HG03103 (cell line): ENCODE measurements at regions not wholly inside any gene's neighbourhood (a gene's known extent, or its start where the extent isn't known, plus 50 kb on each side); places are given as distances from the start of the nearest gene placed in this dataset.

ENCODE experiments used
- ATAC-seq: cut with Tn5 transposase; IDR thresholded peaks from one replicate; pipeline ENCODE4 v1.9.1; 2021; ENCODE audit warnings: low read depth; ENCODE audit not compliant: unreplicated experiment

GRCh38 chr3:70849911-70850699 is 537.7 kb upstream of the MDFIC2 start:
- ATAC-seq = no peak

DNA sequence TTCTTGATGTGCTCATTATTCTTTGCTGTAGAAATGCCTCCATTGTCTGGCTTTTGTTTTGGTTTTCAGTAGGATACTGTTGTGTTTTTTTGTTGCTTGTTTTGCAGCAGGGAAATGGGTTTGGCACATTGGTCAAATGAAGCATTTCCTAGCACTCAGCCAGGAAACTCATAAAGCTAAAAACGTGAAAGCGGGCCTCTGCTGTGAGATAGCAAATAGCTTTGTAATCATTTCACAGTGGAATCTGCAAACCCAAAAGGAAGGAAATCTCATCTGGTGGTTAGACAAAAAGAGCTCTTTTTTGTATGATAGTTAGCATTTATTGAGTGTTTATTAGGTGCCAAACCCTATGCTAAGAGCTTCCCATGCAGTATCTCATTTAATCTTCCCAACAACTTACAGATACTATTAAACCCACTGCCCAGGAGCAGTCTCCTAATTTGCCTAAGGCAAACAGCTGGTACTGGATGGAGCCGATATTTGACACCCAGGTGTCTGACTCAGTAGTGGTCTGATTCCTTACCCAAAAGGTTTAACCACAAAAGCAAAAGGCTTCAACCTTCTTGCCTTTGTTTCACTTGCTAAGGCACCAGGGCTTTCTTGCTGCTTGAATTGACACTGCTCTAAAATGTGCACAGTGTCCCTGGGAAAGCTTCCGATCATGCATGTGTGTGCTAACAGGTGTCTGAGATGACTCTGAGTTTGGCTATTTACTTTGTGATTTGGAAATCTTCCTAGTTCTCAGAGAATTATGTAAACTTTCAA is 527.9 kb upstream of the MDFIC2 start:
- no peak for ATAC-seq

- ATAC-seq = no peak
These were observed 521.0 kb upstream of the MDFIC2 start for GRCh38 chr3:70833239-70833960.

GRCh38 chr3:70832834-70833205 is 520.4 kb upstream of the MDFIC2 start:
- ATAC-seq = no peak

- ATAC-seq = no peak
These were observed 519.8 kb upstream of the MDFIC2 start for GRCh38 chr3:70832089-70832833.

GRCh38 chr3:70829092-70829491 is 516.7 kb upstream of the MDFIC2 start:
- ATAC-seq = no peak

GRCh38 chr3:70824773-70825172 is 512.3 kb upstream of the MDFIC2 start:
- ATAC-seq = no peak

DNA sequence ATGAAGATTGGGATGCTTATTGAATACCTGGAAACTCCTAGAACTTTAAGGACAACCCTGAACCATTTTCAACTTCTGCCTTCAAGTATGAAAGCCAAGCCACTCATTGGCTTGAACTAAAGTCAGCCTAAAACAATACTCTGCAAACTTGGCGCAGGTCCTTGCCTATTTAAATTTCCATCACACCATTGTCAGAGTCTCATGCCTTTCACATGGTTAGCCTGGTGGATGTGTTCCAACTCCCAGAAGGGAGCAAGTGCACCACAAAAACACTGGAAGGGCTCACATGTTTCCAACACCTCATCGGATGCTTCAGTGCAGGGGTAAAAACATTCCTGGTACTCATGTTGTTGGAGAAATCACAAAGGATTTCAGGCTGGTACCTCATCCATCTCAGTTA is 511.6 kb upstream of the MDFIC2 start:
- no peak for ATAC-seq

DNA sequence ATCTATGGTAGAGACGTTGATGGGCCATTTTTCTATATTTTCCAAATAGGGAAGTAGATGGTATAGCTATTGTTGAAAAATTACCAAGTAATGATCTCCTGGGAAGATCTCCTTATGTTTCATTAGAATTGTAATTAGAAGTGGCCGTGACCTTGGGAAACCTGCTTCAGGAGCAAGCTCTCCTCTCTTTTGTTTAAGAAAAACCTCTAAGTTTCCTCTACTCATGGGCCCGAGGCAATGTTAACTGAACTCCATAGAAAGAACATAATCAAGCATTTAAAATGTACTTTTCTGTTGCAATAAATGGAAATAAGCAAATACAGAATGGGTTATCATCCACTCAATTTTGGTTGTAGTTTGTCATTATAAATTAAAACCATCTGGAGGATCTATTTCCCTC is 511.2 kb upstream of the MDFIC2 start:
- no peak for ATAC-seq

- ATAC-seq = no peak
These were observed 510.2 kb upstream of the MDFIC2 start for GRCh38 chr3:70822669-70823068.

DNA sequence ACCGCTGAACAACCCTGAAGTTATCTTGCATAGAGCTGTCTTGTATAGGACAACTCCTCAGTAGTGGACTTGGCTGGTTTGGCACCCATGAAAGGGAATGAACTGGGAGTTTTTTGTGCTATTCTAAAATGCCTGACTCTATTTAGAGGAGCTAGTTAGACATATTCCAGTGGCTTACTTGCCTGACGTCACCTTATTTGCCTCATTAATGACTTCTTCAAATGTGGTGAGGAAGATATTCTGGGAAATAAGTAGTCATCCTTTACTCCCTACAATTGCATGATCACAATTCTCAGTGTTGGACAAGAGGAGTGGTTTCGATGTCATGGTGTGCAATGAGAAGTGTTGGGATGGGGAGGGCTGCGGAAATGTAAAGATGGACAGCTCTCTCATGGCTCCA is 509.2 kb upstream of the MDFIC2 start:
- no peak for ATAC-seq

DNA sequence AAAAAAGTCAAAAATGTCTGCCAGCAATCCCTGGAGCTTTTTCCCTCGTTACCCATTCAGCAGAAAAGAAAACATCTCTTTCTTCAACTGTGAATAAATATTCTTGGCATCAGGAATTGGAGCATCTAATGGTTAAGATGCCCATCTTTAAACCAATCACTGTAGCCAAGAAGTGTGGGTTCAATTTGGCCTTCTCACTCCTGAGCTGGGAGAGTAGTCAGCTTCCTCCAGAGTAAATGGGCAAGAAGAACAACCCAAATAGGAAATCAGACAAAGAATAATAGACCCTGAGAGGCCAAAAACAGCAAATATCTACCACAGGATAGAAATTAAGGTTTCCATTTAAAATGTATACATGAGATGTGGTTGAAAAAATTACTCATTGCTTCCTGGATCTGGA is 508.0 kb upstream of the MDFIC2 start:
- no peak for ATAC-seq

DNA sequence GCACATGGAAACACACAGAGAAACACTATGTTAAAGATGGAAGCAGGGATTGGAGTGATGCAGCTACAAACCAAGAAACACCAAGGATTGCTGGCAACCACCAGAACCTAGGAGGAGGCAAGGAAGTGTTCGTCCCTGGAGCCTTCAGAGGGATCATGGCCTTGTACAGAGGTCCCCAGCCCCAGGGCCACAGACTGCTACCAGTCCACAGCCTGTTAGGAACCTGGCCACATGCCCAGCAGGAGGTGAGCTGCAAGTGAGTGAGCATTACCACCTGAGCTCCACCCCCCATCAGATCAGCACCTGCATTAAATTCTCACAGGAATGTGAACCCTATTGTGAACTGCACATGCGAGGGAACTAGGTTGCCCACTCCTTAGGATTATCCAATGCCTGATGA is 505.7 kb upstream of the MDFIC2 start:
- no peak for ATAC-seq

DNA sequence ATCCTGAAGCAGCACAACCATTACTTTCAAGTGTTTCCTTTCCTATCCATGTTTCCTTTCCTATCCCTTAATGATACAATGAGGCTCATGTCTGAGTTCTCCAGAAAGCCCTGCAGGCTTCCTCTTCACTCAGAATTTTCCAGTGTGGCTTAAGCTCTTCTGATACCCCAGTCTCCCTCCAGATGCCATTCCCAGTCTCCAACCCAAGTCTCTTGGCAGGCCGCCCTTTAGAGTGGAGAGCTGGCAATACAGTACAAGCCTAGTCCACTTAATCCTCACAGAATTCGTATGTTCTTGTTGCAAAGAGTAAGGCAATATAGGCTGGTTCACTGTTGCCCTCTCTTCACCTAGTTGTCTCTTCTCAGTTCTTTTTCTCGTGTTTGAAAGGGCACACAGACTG is 503.9 kb upstream of the MDFIC2 start:
- ATAC-seq = no peak

GRCh38 chr3:70815817-70816216 is 503.4 kb upstream of the MDFIC2 start:
- no peak for ATAC-seq

- ATAC-seq = no peak
These were observed 500.9 kb upstream of the MDFIC2 start for GRCh38 chr3:70813311-70813710.

GRCh38 chr3:70811880-70812279 is 499.4 kb upstream of the MDFIC2 start:
- ATAC-seq = no peak

DNA sequence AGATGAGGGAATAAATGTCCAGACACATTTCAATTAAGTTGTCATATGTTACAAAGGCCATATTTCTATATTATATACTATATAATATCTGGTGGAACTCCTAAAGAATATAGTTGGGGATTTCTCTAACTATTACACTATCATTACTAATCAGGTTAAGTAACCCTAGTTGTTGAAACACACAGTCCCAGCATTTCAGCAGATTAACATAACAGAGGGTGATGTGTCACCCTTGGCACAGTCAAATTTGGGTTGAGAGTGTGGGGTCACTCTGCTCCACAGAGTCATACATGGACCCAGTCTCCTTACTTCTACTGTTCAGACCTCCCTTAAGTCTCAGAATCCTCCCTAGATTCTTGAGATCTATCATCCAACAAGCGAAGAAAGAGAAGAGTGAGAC is 496.4 kb upstream of the MDFIC2 start:
- ATAC-seq = no peak

DNA sequence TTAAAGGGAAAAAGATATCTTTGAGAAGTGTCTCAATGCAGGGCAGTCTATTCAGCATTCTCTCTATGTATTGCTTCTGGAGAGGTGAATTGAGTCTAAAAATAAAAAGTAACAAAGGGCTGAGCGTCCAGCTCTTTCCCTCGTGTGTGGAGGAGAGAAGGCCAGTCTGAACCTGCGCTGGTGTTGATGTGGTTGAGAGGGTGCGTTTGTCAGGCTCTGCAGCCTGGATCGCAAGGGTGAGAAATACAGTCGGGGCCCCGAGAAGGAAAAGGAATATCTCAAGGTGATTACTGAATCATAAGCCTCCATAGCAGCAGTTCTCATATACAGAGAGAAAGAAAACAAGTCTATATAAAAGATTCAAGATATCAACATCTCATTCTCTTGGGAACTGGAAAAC is 494.1 kb upstream of the MDFIC2 start:
- no peak for ATAC-seq

GRCh38 chr3:70806021-70806420 is 493.6 kb upstream of the MDFIC2 start:
- no peak for ATAC-seq
